ENCODE measurements at regions not wholly inside any gene's neighbourhood (a gene's known extent, or its start where the extent isn't known, plus 50 kb on each side); places are given as distances from the start of the nearest gene placed in this dataset.
"Not testable (repeated sequence)": the region's sequence is repeated elsewhere in the genome, so short reads cannot be mapped to it uniquely, and the experiment has no call there.

DNA sequence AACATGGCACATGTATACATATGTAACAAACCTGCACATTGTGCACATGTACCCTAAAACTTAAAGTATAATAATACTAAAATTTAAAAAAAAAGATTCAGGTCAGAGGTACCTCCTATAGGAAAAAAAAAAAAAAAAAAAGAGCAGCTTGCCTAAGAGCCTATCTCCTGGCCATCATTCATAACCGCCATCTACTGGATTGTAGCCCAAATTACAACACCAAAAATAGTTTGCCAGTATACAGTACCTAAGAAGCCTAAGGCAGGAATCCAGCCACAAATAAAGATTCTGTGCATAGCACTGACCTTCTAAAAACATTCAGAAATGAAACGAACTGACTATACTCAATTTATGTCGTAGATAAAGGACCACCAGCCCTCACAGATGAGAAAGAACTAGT lies 438.4 kb upstream of the ADGRB3 start:
- TF ChIP-seq, protein P1, sequence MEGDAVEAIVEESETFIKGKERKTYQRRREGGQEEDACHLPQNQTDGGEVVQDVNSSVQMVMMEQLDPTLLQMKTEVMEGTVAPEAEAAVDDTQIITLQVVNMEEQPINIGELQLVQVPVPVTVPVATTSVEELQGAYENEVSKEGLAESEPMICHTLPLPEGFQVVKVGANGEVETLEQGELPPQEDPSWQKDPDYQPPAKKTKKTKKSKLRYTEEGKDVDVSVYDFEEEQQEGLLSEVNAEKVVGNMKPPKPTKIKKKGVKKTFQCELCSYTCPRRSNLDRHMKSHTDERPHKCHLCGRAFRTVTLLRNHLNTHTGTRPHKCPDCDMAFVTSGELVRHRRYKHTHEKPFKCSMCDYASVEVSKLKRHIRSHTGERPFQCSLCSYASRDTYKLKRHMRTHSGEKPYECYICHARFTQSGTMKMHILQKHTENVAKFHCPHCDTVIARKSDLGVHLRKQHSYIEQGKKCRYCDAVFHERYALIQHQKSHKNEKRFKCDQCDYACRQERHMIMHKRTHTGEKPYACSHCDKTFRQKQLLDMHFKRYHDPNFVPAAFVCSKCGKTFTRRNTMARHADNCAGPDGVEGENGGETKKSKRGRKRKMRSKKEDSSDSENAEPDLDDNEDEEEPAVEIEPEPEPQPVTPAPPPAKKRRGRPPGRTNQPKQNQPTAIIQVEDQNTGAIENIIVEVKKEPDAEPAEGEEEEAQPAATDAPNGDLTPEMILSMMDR (IDR thresholded peaks at IDR 0.05) = no peak

DNA sequence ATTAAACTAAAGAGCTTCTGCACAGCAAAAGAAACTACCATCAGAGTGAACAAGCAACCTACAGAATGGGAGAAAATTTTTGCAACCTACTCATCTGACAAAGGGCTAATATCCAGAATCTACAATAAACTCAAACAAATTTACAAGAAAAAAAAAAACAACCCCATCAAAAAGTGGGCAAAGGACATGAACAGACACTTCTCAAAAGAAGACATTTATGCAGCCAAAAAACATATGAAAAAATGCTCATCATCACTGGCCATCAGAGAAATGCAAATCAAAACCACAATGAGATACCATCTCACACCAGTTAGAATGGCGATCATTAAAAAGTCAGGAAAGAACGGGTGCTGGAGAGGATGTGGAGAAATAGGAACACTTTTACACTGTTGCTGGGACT lies 439.3 kb upstream of the ADGRB3 start:
- not testable (repeated sequence) for H3K4me3 ChIP-seq; H3K27me3 ChIP-seq (replicated peaks; ENCODE audit: insufficient read depth); H3K9me3 ChIP-seq; H3K4me1 ChIP-seq (ENCODE audit: control insufficient read depth in 1 of 2, low read depth in 2 of 2); H3K36me3 ChIP-seq; ATAC-seq (ENCODE audit: insufficient number of reproducible peaks, low FRiP score, low read depth); H3K27ac ChIP-seq; DNase-seq (ENCODE audit: low spot score)

More for the DNA sequence above, 438.4 kb upstream of the ADGRB3 start:
- Histone ChIP-seq H3K36me3 (no peaks in the 10 kb centered on the region), H3K4me1 (ENCODE audit: control insufficient read depth in 1 of 2, low read depth in 2 of 2) (peaks cover 0 to 10% of the 10 kb centered on the region in 2 donors), H3K9me3 (no peaks in the 10 kb centered on the region), H3K27me3 (replicated peaks; ENCODE audit: insufficient read depth) (no peaks in the 10 kb centered on the region), H3K27ac (no peak overlapping the region), H3K4me3 (no peak overlapping the region)
- DNase-seq (ENCODE audit: low spot score) = no peak
- no peak for ATAC-seq (ENCODE audit: insufficient number of reproducible peaks, low FRiP score, low read depth)

DNA sequence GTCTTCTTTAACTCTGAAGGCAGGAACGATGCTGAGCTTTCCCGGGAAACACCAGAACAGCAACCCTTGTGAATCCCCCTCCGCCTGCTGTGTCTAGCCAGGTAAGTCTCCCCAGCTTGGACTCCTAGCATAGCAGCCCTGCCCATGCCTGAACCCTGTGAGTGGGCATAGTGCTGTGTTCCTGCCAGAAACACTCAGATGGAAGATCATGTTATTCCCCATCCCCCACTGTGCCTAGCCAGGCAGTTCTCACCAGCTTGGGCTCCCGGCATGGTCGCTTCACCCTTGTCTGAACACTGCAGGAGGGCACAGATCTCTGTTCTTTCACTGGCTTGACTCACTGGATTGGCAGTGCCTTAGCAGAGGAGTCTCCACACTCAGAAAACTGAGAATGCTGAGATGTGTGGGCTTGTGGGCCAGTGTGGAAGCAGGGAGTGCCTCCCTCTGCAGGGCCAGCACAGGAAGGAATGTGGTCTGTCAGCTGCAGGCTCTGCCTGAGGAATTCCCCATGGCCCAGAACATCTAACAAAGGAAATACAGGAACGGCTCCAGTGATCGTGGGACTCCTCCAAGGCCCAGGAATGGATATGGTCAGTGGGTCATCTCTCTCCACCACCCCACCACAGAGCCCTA lies 440.1 kb upstream of the ADGRB3 start:
- Histone ChIP-seq H3K36me3 (no peaks in the 10 kb centered on the region), H3K9me3 (no peaks in the 10 kb centered on the region), H3K4me1 (ENCODE audit: control insufficient read depth in 1 of 2, low read depth in 2 of 2) (peaks cover 0 to 10% of the 10 kb centered on the region in 2 donors), H3K4me3 (no peak overlapping the region), H3K27me3 (replicated peaks; ENCODE audit: insufficient read depth) (no peaks in the 10 kb centered on the region), H3K27ac (no peak overlapping the region)
- ATAC-seq (ENCODE audit: insufficient number of reproducible peaks, low FRiP score, low read depth) (no peak), DNase-seq (ENCODE audit: low spot score) (no peak)
- TF ChIP-seq, protein P1 (IDR thresholded peaks at IDR 0.05) = no peak

DNA sequence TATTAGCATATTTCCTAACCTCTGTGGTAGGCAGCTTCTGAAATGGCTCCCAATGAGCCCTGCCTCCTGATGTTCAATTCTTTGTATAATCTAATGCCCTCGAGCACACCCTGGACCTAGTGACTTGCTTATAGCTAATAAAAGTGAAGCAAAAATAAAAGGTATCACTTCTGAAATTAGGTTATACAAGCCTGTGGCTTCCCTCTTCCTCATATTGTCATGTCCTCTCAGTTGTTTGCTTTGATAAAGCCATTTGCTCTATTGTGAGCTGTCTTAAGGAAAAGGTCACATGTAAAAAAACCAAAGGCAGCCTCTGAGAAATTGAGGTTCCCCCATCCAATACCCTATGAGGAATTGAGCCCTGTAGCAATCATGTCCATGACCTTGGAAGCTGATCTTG lies 442.1 kb upstream of the ADGRB3 start:
- DNase-seq (ENCODE audit: low spot score) = no peak
- no peaks in the 10 kb centered on the region for H3K27me3 ChIP-seq (replicated peaks; ENCODE audit: insufficient read depth)
- TF ChIP-seq, protein P1 (IDR thresholded peaks at IDR 0.05) = no peak
- no peaks in the 10 kb centered on the region for H3K36me3 ChIP-seq
- H3K4me1 ChIP-seq (ENCODE audit: control insufficient read depth in 1 of 2, low read depth in 2 of 2) = peaks cover 0 to 10% of the 10 kb centered on the region in 2 donors
- H3K27ac ChIP-seq = no peak overlapping the region
- no peak overlapping the region for H3K4me3 ChIP-seq
- ATAC-seq (ENCODE audit: insufficient number of reproducible peaks, low FRiP score, low read depth) = no peak
- no peaks in the 10 kb centered on the region for H3K9me3 ChIP-seq

DNA sequence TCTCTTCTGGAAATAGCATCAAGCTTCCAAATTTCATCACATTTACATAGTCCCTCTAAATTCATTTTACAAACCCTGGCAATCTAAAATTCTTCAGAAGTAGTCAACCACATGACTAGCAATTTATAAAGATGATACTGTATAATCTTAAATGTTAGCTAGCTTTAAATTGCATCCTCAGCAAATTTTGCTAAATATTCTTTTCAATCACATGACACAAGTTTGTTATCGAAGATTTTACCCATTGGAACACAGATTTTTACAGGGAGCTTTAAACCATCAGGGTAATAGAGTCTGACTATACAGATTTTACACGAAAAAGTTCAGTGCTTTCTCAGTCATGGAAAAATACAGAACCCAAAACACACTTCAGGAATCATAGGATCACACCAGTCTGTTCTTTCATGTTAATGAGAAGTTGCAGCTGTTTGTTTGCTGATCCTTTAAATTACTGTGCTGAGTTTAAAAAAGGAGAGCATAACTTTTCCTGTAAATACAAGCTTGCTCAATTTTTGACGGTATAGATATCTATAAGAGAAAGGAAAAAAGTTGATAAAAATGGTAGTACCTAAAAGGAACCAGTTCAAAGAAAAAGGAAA lies 445.8 kb upstream of the ADGRB3 start:
- ATAC-seq (ENCODE audit: insufficient number of reproducible peaks, low FRiP score, low read depth) (no peak), DNase-seq (ENCODE audit: low spot score) (no peak)
- H3K4me3 ChIP-seq = no peak overlapping the region
- no peaks in the 10 kb centered on the region for H3K27me3 ChIP-seq (replicated peaks; ENCODE audit: insufficient read depth)
- H3K36me3 ChIP-seq = no peaks in the 10 kb centered on the region
- H3K4me1 ChIP-seq (ENCODE audit: control insufficient read depth in 1 of 2, low read depth in 2 of 2) = no peaks in the 10 kb centered on the region
- TF ChIP-seq, protein P1 (IDR thresholded peaks at IDR 0.05) = no peak
- H3K27ac ChIP-seq = no peak overlapping the region
- no peaks in the 10 kb centered on the region for H3K9me3 ChIP-seq

DNA sequence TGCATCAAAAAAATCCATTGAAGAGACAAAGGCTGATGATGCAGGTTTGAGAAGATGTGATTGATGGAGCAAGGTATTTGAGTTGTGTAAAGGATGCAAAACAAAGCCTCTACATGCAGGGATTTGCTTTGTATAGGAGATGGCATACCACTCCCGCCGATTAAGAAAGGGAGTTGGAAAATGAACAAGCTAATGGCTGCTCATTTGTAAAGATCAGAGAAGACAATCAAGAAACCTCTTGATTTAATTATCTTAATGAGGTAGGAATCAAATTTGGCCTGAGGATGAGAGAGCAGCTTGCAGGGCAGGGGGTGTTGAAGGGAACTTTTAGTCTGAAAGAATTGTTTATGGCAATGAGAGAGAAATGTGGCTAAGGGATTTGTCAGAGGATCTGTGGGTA lies 448.2 kb upstream of the ADGRB3 start:
- TF ChIP-seq, protein P1 (IDR thresholded peaks at IDR 0.05) = no peak
- H3K9me3 ChIP-seq = no peaks in the 10 kb centered on the region
- no peaks in the 10 kb centered on the region for H3K4me1 ChIP-seq (ENCODE audit: control insufficient read depth in 1 of 2, low read depth in 2 of 2)
- no peaks in the 10 kb centered on the region for H3K36me3 ChIP-seq
- H3K4me3 ChIP-seq = no peak overlapping the region
- DNase-seq (ENCODE audit: low spot score) (no peak), ATAC-seq (ENCODE audit: insufficient number of reproducible peaks, low FRiP score, low read depth) (no peak)
- H3K27ac ChIP-seq = no peak overlapping the region
- no peaks in the 10 kb centered on the region for H3K27me3 ChIP-seq (replicated peaks; ENCODE audit: insufficient read depth)

All from thoracic aorta (tissue), 2 donors.